Hematopoietic multipotent progenitor cell treated with erythropoietin and hydrocortisone succinate and interleukin-3 and kit ligand, for 17 days (in vitro differentiated cells): ENCODE measurements at regions not wholly inside any gene's neighbourhood (a gene's known extent, or its start where the extent isn't known, plus 50 kb on each side); places are given as distances from the start of the nearest gene placed in this dataset.

Experiments used
- DNase-seq: peaks from one replicate; pipeline ENCODE4 v3.0.0-alpha.2; 2015; ENCODE audit warnings: low spot score

- DNase-seq, result no peak
Observed at GRCh38 chr10:44856696-44857095, 54.4 kb upstream of the TMEM72 start.

- DNase-seq, result peak; percentile 7
Observed at GRCh38 chr10:44857363-44858016, 53.6 kb upstream of the TMEM72 start.

GRCh38 chr10:44858017-44858371, 53.1 kb upstream of the TMEM72 start:
- DNase-seq, result no peak

- DNase-seq, result no peak
Observed at GRCh38 chr10:44858988-44859387, 52.1 kb upstream of the TMEM72 start.

- DNase-seq, result no peak
Observed at GRCh38 chr10:44859546-44860285, 51.4 kb upstream of the TMEM72 start.

GRCh38 chr10:44860811-44861736, 50.1 kb upstream of the TMEM72 start:
- DNase-seq, result no peak
